HepG2 (cell line): ENCODE measurements at regions not wholly inside any gene's neighbourhood (a gene's known extent, or its start where the extent isn't known, plus 50 kb on each side); places are given as distances from the start of the nearest gene placed in this dataset.

Experiments
- CTCF ChIP-seq: sonication (generic); formaldehyde crosslinking; IDR thresholded peaks from 2 replicates; pipeline ENCODE4 v1.5.0; 2020; ENCODE audit warnings: mild to moderate bottlenecking, missing genetic modification reagents, moderate library complexity
- GLI4 ChIP-seq: sonication (generic); formaldehyde crosslinking; IDR thresholded peaks from 2 replicates; pipeline ENCODE4 v1.5.1; 2020; ENCODE audit warnings: missing genetic modification reagents, mild to moderate bottlenecking, moderate library complexity, borderline replicate concordance
- KAT7 ChIP-seq: IDR thresholded peaks from 2 replicates; pipeline ENCODE4 v1.6.1; 2018; ENCODE audit warnings: borderline replicate concordance, missing compliant biosample characterization
- MAFK ChIP-seq, 2 experiments: IDR thresholded peaks in 1 of 2; conservative IDR thresholded peaks in 1 of 2; 2 replicates each; pipeline ENCODE4 v1.6.1; 2011; ENCODE audit warnings: improper control_type of control experiment in 2 of 2, low read length in 2 of 2
- SOX13 ChIP-seq, 3 experiments: fragments of 450-650 bp in 1 of 3; sonication (generic) in 1 of 3; formaldehyde crosslinking in 1 of 3; IDR thresholded peaks in 2 of 3; conservative IDR thresholded peaks in 1 of 3; 2 replicates each; pipeline versions ENCODE4 v1.5.0 to v1.6.1; 2016 to 2020; ENCODE audit warnings: antibody characterized with exemption in 1 of 3, mild to moderate bottlenecking in 1 of 3, missing compliant biosample characterization in 1 of 3, missing genetic modification reagents in 1 of 3, moderate library complexity in 1 of 3
- TCF7 ChIP-seq: sonication (generic); IDR thresholded peaks from 2 replicates; pipeline ENCODE4 v1.6.1; 2016; ENCODE audit warnings: antibody characterized with exemption, low read depth
- ZFP62 ChIP-seq: sonication (generic); formaldehyde crosslinking; IDR thresholded peaks from 2 replicates; pipeline ENCODE4 v1.4.0; 2020; ENCODE audit warnings: missing genetic modification reagents
- ZNF605 ChIP-seq: sonication (generic); formaldehyde crosslinking; IDR thresholded peaks from 2 replicates; pipeline ENCODE4 v1.8.0; 2022; ENCODE audit warnings: mild to moderate bottlenecking, missing genetic modification reagents
- TF ChIP-seq, protein P1 (sequence below): sonication (generic); formaldehyde crosslinking; IDR thresholded peaks from 2 replicates; pipeline ENCODE4 v1.5.0; 2020; ENCODE audit warnings: mild to moderate bottlenecking, missing genetic modification reagents

DNA sequence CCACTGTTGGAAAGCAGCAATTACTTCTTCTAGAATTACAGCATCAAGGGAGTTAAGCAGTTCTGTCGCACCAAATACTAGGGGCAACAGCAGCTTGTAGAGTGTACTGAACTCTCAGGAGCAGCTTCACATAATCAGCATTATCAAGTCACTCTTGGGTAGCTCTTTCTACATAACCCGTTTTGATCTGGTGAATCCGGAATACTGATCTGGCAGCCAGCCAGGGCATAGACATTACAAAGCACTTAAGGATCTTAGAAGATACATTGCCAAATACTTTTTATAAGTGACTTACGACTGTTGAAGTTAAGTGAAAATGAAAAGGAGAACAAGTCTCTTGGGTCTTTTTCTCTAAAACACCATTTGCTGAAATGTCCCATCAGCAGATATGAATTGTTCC is 73.2 kb upstream of the NETO1 start:
- TF ChIP-seq TCF7 (no peak), GLI4 (CRISPR knock-in tag) (no peak), KAT7 (CRISPR knock-in tag) (no peak), SOX13 (IDR thresholded peaks at IDR 0.05) (no peak), SOX13 (CRISPR knock-in tag; conservative IDR thresholded peaks at IDR 0.05 in 1 of 2, IDR thresholded peaks at IDR 0.05 in 1 of 2) (no peak), MAFK (conservative IDR thresholded peaks at IDR 0.05 in 1 of 2, IDR thresholded peaks at IDR 0.05 in 1 of 2; ENCODE audit: low read length in 2 of 2) (no peak), ZNF605 (CRISPR knock-in tag) (no peak), ZFP62 (no peak), CTCF (CRISPR knock-in tag) (no peak)
- TF ChIP-seq, protein P1, sequence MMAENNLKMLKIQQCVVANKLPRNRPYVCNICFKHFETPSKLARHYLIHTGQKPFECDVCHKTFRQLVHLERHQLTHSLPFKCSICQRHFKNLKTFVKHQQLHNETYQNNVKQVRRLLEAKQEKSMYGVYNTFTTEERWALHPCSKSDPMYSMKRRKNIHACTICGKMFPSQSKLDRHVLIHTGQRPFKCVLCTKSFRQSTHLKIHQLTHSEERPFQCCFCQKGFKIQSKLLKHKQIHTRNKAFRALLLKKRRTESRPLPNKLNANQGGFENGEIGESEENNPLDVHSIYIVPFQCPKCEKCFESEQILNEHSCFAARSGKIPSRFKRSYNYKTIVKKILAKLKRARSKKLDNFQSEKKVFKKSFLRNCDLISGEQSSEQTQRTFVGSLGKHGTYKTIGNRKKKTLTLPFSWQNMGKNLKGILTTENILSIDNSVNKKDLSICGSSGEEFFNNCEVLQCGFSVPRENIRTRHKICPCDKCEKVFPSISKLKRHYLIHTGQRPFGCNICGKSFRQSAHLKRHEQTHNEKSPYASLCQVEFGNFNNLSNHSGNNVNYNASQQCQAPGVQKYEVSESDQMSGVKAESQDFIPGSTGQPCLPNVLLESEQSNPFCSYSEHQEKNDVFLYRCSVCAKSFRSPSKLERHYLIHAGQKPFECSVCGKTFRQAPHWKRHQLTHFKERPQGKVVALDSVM: no peak
